Liver (tissue), 8 donors: ENCODE measurements at regions not wholly inside any gene's neighbourhood (a gene's known extent, or its start where the extent isn't known, plus 50 kb on each side); places are given as distances from the start of the nearest gene placed in this dataset.

Source experiments
- DNase-seq: peaks from one replicate; pipeline ENCODE4 v3.0.0-alpha.2; 2017; ENCODE audit warnings: low spot score
- H3K27ac ChIP-seq, 2 donors: one replicate each; pipeline ENCODE4 v1.7.0; 2013; ENCODE audit warnings: inconsistent platforms in 2 of 2, low read length in 2 of 2, control low read depth in 1 of 2, low read depth in 1 of 2, mild to moderate bottlenecking in 1 of 2
- H3K27me3 ChIP-seq, 4 donors: one replicate each; pipeline versions ENCODE4 v1.6.1 to v1.7.0; 2013; ENCODE audit warnings: low read length in 3 of 4, inconsistent platforms in 1 of 4, mild to moderate bottlenecking in 1 of 4, moderate library complexity in 1 of 4; ENCODE audit not compliant: control insufficient read depth in 4 of 4, insufficient read depth in 4 of 4
- H3K36me3 ChIP-seq, 4 donors: one replicate each; pipeline versions ENCODE4 v1.6.1 to v1.7.0; 2013; ENCODE audit warnings: low read length in 3 of 4, mild to moderate bottlenecking in 3 of 4, low read depth in 1 of 4, moderate library complexity in 1 of 4; ENCODE audit not compliant: control insufficient read depth in 4 of 4, insufficient read depth in 3 of 4
- H3K4me1 ChIP-seq, 4 donors: one replicate each; pipeline versions ENCODE4 v1.6.1 to v1.7.0; 2013; ENCODE audit warnings: low read length in 3 of 4, mild to moderate bottlenecking in 3 of 4, moderate library complexity in 1 of 4; ENCODE audit not compliant: control insufficient read depth in 4 of 4, insufficient read depth in 4 of 4
- H3K4me3 ChIP-seq, 3 donors: one replicate each; pipeline versions ENCODE4 v1.6.1 to v1.7.0; 2013; ENCODE audit warnings: low read length in 3 of 3, control low read depth in 1 of 3, low read depth in 1 of 3, mild to moderate bottlenecking in 1 of 3
- H3K9ac ChIP-seq, 2 donors: one replicate each; pipeline ENCODE4 v1.7.0; 2013; ENCODE audit warnings: low read length in 2 of 2, mild to moderate bottlenecking in 2 of 2, moderate library complexity in 2 of 2, control low read depth in 1 of 2, low read depth in 1 of 2
- H3K9me3 ChIP-seq, 4 donors: one replicate each; pipeline versions ENCODE4 v1.6.1 to v1.7.0; 2013; ENCODE audit warnings: low read length in 3 of 4; ENCODE audit not compliant: control insufficient read depth in 4 of 4
- ATF3 ChIP-seq: IDR thresholded peaks from 2 replicates; pipeline ENCODE4 v1.6.1; 2016; ENCODE audit warnings: antibody characterized with exemption
- CTCF ChIP-seq: fragments of 150-350 bp; IDR thresholded peaks from 2 replicates; pipeline ENCODE4 v1.5.1; 2017; ENCODE audit warnings: improper control_type of control experiment, low read depth, low read length; ENCODE audit not compliant: missing input control
- EGR1 ChIP-seq, 2 donors: IDR thresholded peaks; 2 replicates each; pipeline ENCODE4 v1.6.1; 2016 to 2018; ENCODE audit warnings: antibody characterized with exemption in 2 of 2, low read depth in 2 of 2
- FOXA1 ChIP-seq: IDR thresholded peaks from 2 replicates; pipeline ENCODE4 v1.6.1; 2016; ENCODE audit warnings: antibody characterized with exemption
- FOXA2 ChIP-seq: IDR thresholded peaks from 2 replicates; pipeline ENCODE4 v1.6.1; 2016; ENCODE audit warnings: antibody characterized with exemption
- GABPA ChIP-seq, 2 donors: IDR thresholded peaks in 1 of 2; conservative IDR thresholded peaks in 1 of 2; 2 replicates each; pipeline ENCODE4 v1.6.1; 2016; ENCODE audit warnings: antibody characterized with exemption in 2 of 2, mild to moderate bottlenecking in 1 of 2, moderate library complexity in 1 of 2
- HNF4A ChIP-seq, 2 donors: conservative IDR thresholded peaks; 2 replicates each; pipeline ENCODE4 v1.6.1; 2016; ENCODE audit warnings: antibody characterized with exemption in 2 of 2, mild to moderate bottlenecking in 2 of 2
- HNF4G ChIP-seq: IDR thresholded peaks from 2 replicates; pipeline ENCODE4 v1.6.1; 2016; ENCODE audit warnings: antibody characterized with exemption
- JUND ChIP-seq, 2 donors: IDR thresholded peaks; 2 replicates each; pipeline ENCODE4 v1.6.1; 2016; ENCODE audit warnings: antibody characterized with exemption in 2 of 2
- MAX ChIP-seq: IDR thresholded peaks from 2 replicates; pipeline ENCODE4 v1.6.1; 2016; ENCODE audit warnings: antibody characterized with exemption
- NR2F2 ChIP-seq: IDR thresholded peaks from 2 replicates; pipeline ENCODE4 v1.6.1; 2016; ENCODE audit warnings: antibody characterized with exemption
- RAD21 ChIP-seq, 2 donors: IDR thresholded peaks; 2 replicates each; pipeline ENCODE4 v1.6.1; 2016; ENCODE audit warnings: antibody characterized with exemption in 2 of 2, mild to moderate bottlenecking in 2 of 2
- REST ChIP-seq: IDR thresholded peaks from 2 replicates; pipeline ENCODE4 v1.6.1; 2016; ENCODE audit warnings: antibody characterized with exemption, mild to moderate bottlenecking
- RXRA ChIP-seq, 2 donors: IDR thresholded peaks; 2 replicates each; pipeline ENCODE4 v1.6.1; 2017 to 2018; ENCODE audit warnings: antibody characterized with exemption in 2 of 2, mild to moderate bottlenecking in 1 of 2
- SP1 ChIP-seq: IDR thresholded peaks from 2 replicates; pipeline ENCODE4 v1.6.1; 2018; ENCODE audit warnings: antibody characterized with exemption, mild to moderate bottlenecking
- TAF1 ChIP-seq: conservative IDR thresholded peaks from 2 replicates; pipeline ENCODE4 v1.6.1; 2016; ENCODE audit warnings: antibody characterized with exemption, mild to moderate bottlenecking
- YY1 ChIP-seq: IDR thresholded peaks from 2 replicates; pipeline ENCODE4 v1.6.1; 2016; ENCODE audit warnings: antibody characterized with exemption, mild to moderate bottlenecking
- WGBS: extraction: QIAGEN DNeasy Blood & Tissue Kit; methylation state at CpG from one replicate; pipeline ENCODE4 v1.1.7; 2013; 5-methylcytosine and 5-hydroxymethylcytosine counted together
- donor health status: healthy.
- donor health status: healthy.
- donor health status: healthy.
- donor health status: healthy.
- donor health status: healthy.

- 73% methylated on average over 1 of the region's 1 CpG for WGBS
- Histone ChIP-seq H3K27ac (no peak overlapping the region), H3K36me3 (no peaks in the 10 kb centered on the region), H3K4me1 (no peaks in the 10 kb centered on the region), H3K4me3 (no peak overlapping the region), H3K27me3 (no peaks in the 10 kb centered on the region), H3K9me3 (peaks cover 0 to 3% (median 0%) of the 10 kb centered on the region in 4 donors), H3K9ac (no peak overlapping the region)
- DNase-seq = no peak
- TF ChIP-seq FOXA2 = no peak
- no peak for TF ChIP-seq EGR1 (IDR thresholded peaks at IDR 0.05; ENCODE audit: low read depth in 2 of 2)
- TF ChIP-seq REST = no peak
- no peak for TF ChIP-seq YY1
- TF ChIP-seq GABPA (IDR thresholded peaks at IDR 0.05 in 1 of 2, conservative IDR thresholded peaks at IDR 0.05 in 1 of 2) = no peak
- TF ChIP-seq RAD21 (IDR thresholded peaks at IDR 0.05) = no peak
- TF ChIP-seq CTCF = no peak
- no peak for TF ChIP-seq HNF4A (conservative IDR thresholded peaks at IDR 0.05)
- TF ChIP-seq RXRA (IDR thresholded peaks at IDR 0.05) = no peak
- TF ChIP-seq ATF3 = no peak
- no peak for TF ChIP-seq NR2F2
- TF ChIP-seq JUND (IDR thresholded peaks at IDR 0.05) = no peak
- no peak for TF ChIP-seq HNF4G
- TF ChIP-seq TAF1 = no peak
These were observed 2073.4 kb downstream of the ARAP2 start for GRCh38 chr4:34170946-34171345.

- Histone ChIP-seq H3K36me3 (no peaks in the 10 kb centered on the region), H3K27ac (no peak overlapping the region), H3K9ac (no peak overlapping the region), H3K9me3 (peaks cover 0 to 3% (median 0%) of the 10 kb centered on the region in 4 donors), H3K27me3 (no peaks in the 10 kb centered on the region), H3K4me3 (no peak overlapping the region), H3K4me1 (no peaks in the 10 kb centered on the region)
- no peak for DNase-seq
- TF ChIP-seq YY1 (no peak), FOXA1 (no peak), CTCF (no peak), RXRA (IDR thresholded peaks at IDR 0.05) (no peak), MAX (no peak), REST (no peak), TAF1 (no peak), SP1 (no peak)
These were observed 2067.7 kb downstream of the ARAP2 start for GRCh38 chr4:34176609-34177008.
